Gastroesophageal sphincter (tissue), 4 donors: ENCODE measurements at regions not wholly inside any gene's neighbourhood (a gene's known extent, or its start where the extent isn't known, plus 50 kb on each side); places are given as distances from the start of the nearest gene placed in this dataset.

ENCODE experiments used
- ATAC-seq: fragments of 150-250 bp; one replicate; pipeline ENCODE4 v1.9.1; 2016; ENCODE audit warnings: mild to moderate bottlenecking, moderate library complexity
- H3K27ac ChIP-seq, 4 donors: fragments of 200-600 bp; sonication (generic) in 3 of 4; 1 replicate in 3 of 4; 2 replicates in 1 of 4; pipeline ENCODE4 v1.5.1; 2016 to 2019
- H3K27me3 ChIP-seq: fragments of 200-600 bp; sonication (generic); one replicate; pipeline ENCODE4 v1.5.1; 2019
- H3K36me3 ChIP-seq, 2 donors: fragments of 200-600 bp; sonication (generic); one replicate each; pipeline ENCODE4 v1.5.1; 2019; ENCODE audit warnings: control low read depth in 1 of 2
- H3K4me1 ChIP-seq, 3 donors: fragments of 200-600 bp; sonication (generic); 1 replicate in 2 of 3; 2 replicates in 1 of 3; pipeline ENCODE4 v1.5.1; 2016 to 2019; ENCODE audit warnings: control low read depth in 2 of 3
- H3K4me3 ChIP-seq, 2 donors: fragments of 200-600 bp; sonication (generic); one replicate each; pipeline ENCODE4 v1.5.1; 2019; ENCODE audit warnings: mild to moderate bottlenecking in 1 of 2, moderate library complexity in 1 of 2
- H3K9me3 ChIP-seq, 3 donors: fragments of 200-600 bp; sonication (generic); one replicate each; pipeline ENCODE4 v1.5.1; 2017 to 2019; ENCODE audit warnings: control low read depth in 2 of 3
- CTCF ChIP-seq, 4 experiments: fragments of 200-600 bp in 2 of 4; fragments of 450-650 bp in 2 of 4; sonication (generic) in 1 of 4; IDR thresholded peaks; one replicate each; pipeline ENCODE4 v1.5.1; 2017 to 2019; ENCODE audit warnings: antibody characterized with exemption in 4 of 4, mild to moderate bottlenecking in 2 of 4, moderate library complexity in 2 of 4
- EP300 ChIP-seq: sonication (generic); formaldehyde crosslinking; IDR thresholded peaks from one replicate; pipeline ENCODE4 v1.6.1; 2017; ENCODE audit warnings: antibody characterized with exemption, mild to moderate bottlenecking
- POLR2A ChIP-seq, 2 donors: fragments of 450-650 bp; IDR thresholded peaks; one replicate each; pipeline ENCODE4 v1.6.1; 2017; ENCODE audit warnings: antibody characterized with exemption in 2 of 2, mild to moderate bottlenecking in 2 of 2, moderate library complexity in 1 of 2
- POLR2AphosphoS5 ChIP-seq: sonication (generic); formaldehyde crosslinking; IDR thresholded peaks from one replicate; pipeline ENCODE4 v1.6.1; 2017; ENCODE audit warnings: antibody characterized with exemption
- WGBS, 2 donors: methylation state at CpG; one replicate each; pipeline ENCODE4 v1.1.5; 2018; ENCODE audit warnings: low coverage in 1 of 2; 5-methylcytosine and 5-hydroxymethylcytosine counted together

- no peak for ATAC-seq
- no peaks in the 10 kb centered on the region for H3K9me3 ChIP-seq
- no peak for TF ChIP-seq CTCF (IDR thresholded peaks at IDR 0.05)
- TF ChIP-seq POLR2AphosphoS5, result no peak
- TF ChIP-seq POLR2A (IDR thresholded peaks at IDR 0.05), result no peak
- TF ChIP-seq EP300, result no peak
- 71 to 81% methylated on average over 4 of the region's 4 CpGs for WGBS, 2 donors
- H3K27ac ChIP-seq, result no peak overlapping the region
- H3K27me3 ChIP-seq, result no peaks in the 10 kb centered on the region
- H3K4me1 ChIP-seq, result no peaks in the 10 kb centered on the region
- no peaks in the 10 kb centered on the region for H3K36me3 ChIP-seq
- no peak overlapping the region for H3K4me3 ChIP-seq
These were observed 510.5 kb upstream of the LRFN5 start for GRCh38 chr14:41096131-41096530.

DNA sequence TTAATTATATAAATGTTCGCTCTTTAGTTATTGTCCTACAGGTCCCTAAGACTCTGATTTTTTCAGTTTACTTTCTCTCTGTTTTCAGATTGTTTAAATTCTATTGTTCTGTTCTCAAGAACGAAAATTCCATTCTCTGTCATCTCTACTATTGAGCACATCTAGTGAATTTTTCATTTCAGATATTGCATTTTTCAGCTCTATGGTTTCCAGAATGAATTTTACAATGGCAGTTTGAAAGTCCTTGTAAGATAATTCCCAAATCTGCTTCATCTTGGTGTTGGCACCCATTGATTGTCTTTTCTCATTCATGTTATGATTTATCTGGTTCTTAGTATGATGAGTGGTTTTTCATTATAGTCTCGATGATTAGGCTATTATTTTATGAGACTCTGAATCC is 519.6 kb upstream of the LRFN5 start:
- no peaks in the 10 kb centered on the region for H3K36me3 ChIP-seq
- TF ChIP-seq CTCF (IDR thresholded peaks at IDR 0.05) (no peak), POLR2A (IDR thresholded peaks at IDR 0.05) (no peak), POLR2AphosphoS5 (no peak), EP300 (no peak)
- peaks cover 0 to 20% (median 0%) of the 10 kb centered on the region in 3 donors for H3K9me3 ChIP-seq
- H3K4me3 ChIP-seq, result no peak overlapping the region
- WGBS, 2 donors, result 73 to 85% methylated on average over 3 of the region's 3 CpGs
- no peak for ATAC-seq
- no peak overlapping the region for H3K27ac ChIP-seq
- H3K27me3 ChIP-seq, result no peaks in the 10 kb centered on the region
- H3K4me1 ChIP-seq, result no peaks in the 10 kb centered on the region

DNA sequence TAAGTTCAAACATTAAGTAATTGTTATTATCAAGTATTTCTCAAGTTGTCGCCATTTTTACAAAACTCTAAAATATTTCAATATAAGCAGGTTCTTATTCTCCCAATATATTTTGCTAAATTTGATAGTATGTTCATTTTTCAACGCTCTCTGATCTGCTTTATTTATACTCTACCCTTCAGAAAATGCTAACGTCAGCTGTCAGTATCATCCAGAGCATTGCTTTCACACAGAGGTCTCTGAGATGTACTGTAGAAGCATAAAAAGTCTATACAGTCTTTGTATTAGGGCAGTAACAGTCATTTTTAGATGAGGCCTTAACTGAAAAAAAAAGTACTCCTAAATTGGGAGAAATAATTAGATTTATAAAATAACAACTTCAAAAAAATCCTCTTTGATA is 533.1 kb upstream of the LRFN5 start:
- H3K4me1 ChIP-seq, result no peaks in the 10 kb centered on the region
- no peaks in the 10 kb centered on the region for H3K9me3 ChIP-seq
- ATAC-seq, result no peak
- no peak overlapping the region for H3K4me3 ChIP-seq
- WGBS, 2 donors, result 76 to 80% methylated on average over 3 of the region's 3 CpGs
- no peak for TF ChIP-seq POLR2AphosphoS5
- no peaks in the 10 kb centered on the region for H3K36me3 ChIP-seq
- H3K27ac ChIP-seq, result no peak overlapping the region
- H3K27me3 ChIP-seq, result no peaks in the 10 kb centered on the region

GRCh38 chr14:41072776-41073175 is 533.9 kb upstream of the LRFN5 start:
- TF ChIP-seq EP300, result no peak
- no peak for TF ChIP-seq CTCF (IDR thresholded peaks at IDR 0.05)
- TF ChIP-seq POLR2A (IDR thresholded peaks at IDR 0.05), result no peak
- Histone ChIP-seq H3K36me3 (no peaks in the 10 kb centered on the region), H3K27me3 (no peaks in the 10 kb centered on the region), H3K9me3 (no peaks in the 10 kb centered on the region), H3K4me1 (no peaks in the 10 kb centered on the region), H3K4me3 (no peak overlapping the region), H3K27ac (no peak overlapping the region)
- ATAC-seq, result no peak

GRCh38 chr14:41071351-41071750 is 535.3 kb upstream of the LRFN5 start:
- no peaks in the 10 kb centered on the region for H3K27me3 ChIP-seq
- H3K36me3 ChIP-seq, result no peaks in the 10 kb centered on the region
- no peak for ATAC-seq
- H3K4me1 ChIP-seq, result no peaks in the 10 kb centered on the region
- 91 to 92% methylated on average over 2 of the region's 2 CpGs for WGBS, 2 donors
- no peak overlapping the region for H3K4me3 ChIP-seq
- no peaks in the 10 kb centered on the region for H3K9me3 ChIP-seq
- TF ChIP-seq CTCF (IDR thresholded peaks at IDR 0.05), result no peak
- TF ChIP-seq POLR2AphosphoS5, result no peak
- TF ChIP-seq EP300, result no peak
- no peak for TF ChIP-seq POLR2A (IDR thresholded peaks at IDR 0.05)
- H3K27ac ChIP-seq, result no peak overlapping the region

- H3K4me1 ChIP-seq, result no peaks in the 10 kb centered on the region
- H3K4me3 ChIP-seq, result no peak overlapping the region
- H3K27ac ChIP-seq, result no peak overlapping the region
- H3K36me3 ChIP-seq, result no peaks in the 10 kb centered on the region
- H3K9me3 ChIP-seq, result no peaks in the 10 kb centered on the region
- H3K27me3 ChIP-seq, result no peaks in the 10 kb centered on the region
- ATAC-seq, result no peak
- WGBS, 2 donors, result 0 to 58% methylated on average over 1 of the region's 1 CpG
- TF ChIP-seq EP300 (no peak), POLR2AphosphoS5 (no peak), POLR2A (IDR thresholded peaks at IDR 0.05) (no peak), CTCF (IDR thresholded peaks at IDR 0.05) (no peak)
These were observed 543.9 kb upstream of the LRFN5 start for GRCh38 chr14:41062826-41063225.
